HepG2 (cell line): ENCODE measurements at regions not wholly inside any gene's neighbourhood (a gene's known extent, or its start where the extent isn't known, plus 50 kb on each side); places are given as distances from the start of the nearest gene placed in this dataset.

Experiments used
- ATAC-seq: fragments of 200-7000 bp; cut with Tn5 transposase; 3 replicates; pipeline ENCODE4 v1.9.1; 2020; ENCODE audit warnings: mild to moderate bottlenecking, moderate library complexity
- BruUV-seq: library from RNA; stranded (reverse); fragments of 400-500 nt; replicated peaks from 2 replicates; lab custom pipeline; 2021; lab: Mats Ljungman, UMichigan
- CTCF ChIA-PET: fragments of 300-600 bp; formaldehyde crosslinking; extraction: SDS; loops from one replicate; lab custom pipeline; 2021; ENCODE audit warnings: low total read pairs, inconsistent platforms, low intra/inter-chr PET ratio; lab: Yijun Ruan, JAX
- POLR2A ChIA-PET: fragments of 350-600 bp; sonication (Branson Sonifier 250); formaldehyde crosslinking; loops from one replicate; lab custom pipeline; 2020; ENCODE audit warnings: antibody characterized with exemption, inconsistent platforms; lab: Yijun Ruan, JAX
- DNase-seq: peaks from one replicate; pipeline ENCODE4 v3.0.0-alpha.2; 2015; ENCODE audit warnings: low spot score
- FAIRE-seq: peaks from 3 replicates; lab custom pipeline; 2011; peaks lifted over from hg19 to GRCh38; lab: Jason Lieb, UNC
- H2AFZ ChIP-seq: one replicate; pipeline ENCODE4 v1.6.1; 2011; ENCODE audit warnings: low read length, inconsistent platforms
- H3K27ac ChIP-seq: fragments of 300-600 bp; 3 replicates; pipeline ENCODE4 v1.8.0; 2011; ENCODE audit warnings: mixed run types, mild to moderate bottlenecking, mixed read lengths, low read length, inconsistent platforms; ENCODE audit not compliant: insufficient read depth; ENCODE audit errors: extremely low read length
- H3K27me3 ChIP-seq, 2 experiments: fragments of 200-600 bp in 1 of 2; 2 replicates in 1 of 2; 3 replicates in 1 of 2; pipeline versions ENCODE4 v1.6.0 to v1.8.0; 2011; ENCODE audit warnings: low read length in 2 of 2, mild to moderate bottlenecking in 2 of 2, moderate library complexity in 2 of 2, inconsistent platforms in 1 of 2; ENCODE audit not compliant: insufficient read depth in 2 of 2, control insufficient read depth in 1 of 2
- H3K36me3 ChIP-seq, 2 experiments: fragments of 200-600 bp in 1 of 2; replicated peaks in 1 of 2; 2 replicates in 1 of 2; 3 replicates in 1 of 2; pipeline versions ENCODE4 v1.5.1 to v1.8.0; 2011; ENCODE audit warnings: low read length in 2 of 2, inconsistent platforms in 1 of 2; ENCODE audit not compliant: insufficient read depth in 2 of 2, control insufficient read depth in 1 of 2
- H3K4me1 ChIP-seq: 2 replicates; pipeline ENCODE4 v1.5.1; 2012; ENCODE audit warnings: low read length, inconsistent platforms; ENCODE audit not compliant: insufficient read depth
- H3K4me2 ChIP-seq: 2 replicates; pipeline ENCODE4 v1.6.0; 2011; ENCODE audit warnings: low read depth, low read length, inconsistent platforms
- H3K4me3 ChIP-seq, 3 experiments: fragments of 200-600 bp in 1 of 3; sonication (generic), shearing (Covaris generic) in 1 of 3; replicated peaks in 1 of 3; 2 replicates each; pipeline ENCODE4 v1.5.1; 2011 to 2016; ENCODE audit warnings: low read length in 3 of 3, inconsistent platforms in 2 of 3, low read depth in 2 of 3, mild to moderate bottlenecking in 2 of 3, control low read depth in 1 of 3, mixed read lengths in 1 of 3; ENCODE audit not compliant: insufficient read depth in 1 of 3
- H3K79me2 ChIP-seq: one replicate; pipeline ENCODE4 v1.6.1; 2011; ENCODE audit warnings: low read length, inconsistent platforms; ENCODE audit not compliant: insufficient read depth
- H3K9ac ChIP-seq: 2 replicates; pipeline ENCODE4 v1.6.0; 2011; ENCODE audit warnings: mild to moderate bottlenecking, low read depth, low read length, inconsistent platforms; ENCODE audit not compliant: insufficient read depth
- H3K9me3 ChIP-seq: 2 replicates; pipeline ENCODE4 v1.5.1; 2012; ENCODE audit warnings: mild to moderate bottlenecking, low read length
- H4K20me1 ChIP-seq: 2 replicates; pipeline ENCODE4 v1.6.0; 2011; ENCODE audit warnings: inconsistent platforms, mild to moderate bottlenecking, low read length, moderate library complexity; ENCODE audit not compliant: insufficient read depth
- KDM5B ChIP-seq: sonication (generic); formaldehyde crosslinking; IDR thresholded peaks from 2 replicates; pipeline ENCODE4 v1.4.0; 2020; ENCODE audit warnings: missing genetic modification reagents, mild to moderate bottlenecking, borderline replicate concordance
- NR2F2 ChIP-seq: IDR thresholded peaks from 2 replicates; pipeline ENCODE4 v1.6.1; 2012; ENCODE audit warnings: low read depth, inconsistent platforms, borderline replicate concordance
- PLSCR1 ChIP-seq: sonication (generic); formaldehyde crosslinking; IDR thresholded peaks from 2 replicates; pipeline ENCODE4 v1.5.0; 2020; ENCODE audit warnings: missing genetic modification reagents, mild to moderate bottlenecking, borderline replicate concordance
- TP53 ChIP-seq: sonication (generic); formaldehyde crosslinking; conservative IDR thresholded peaks from 2 replicates; pipeline ENCODE4 v1.4.0; 2020; ENCODE audit warnings: missing genetic modification reagents
- ZNF574 ChIP-seq: sonication (generic); formaldehyde crosslinking; IDR thresholded peaks from 2 replicates; pipeline ENCODE4 v1.4.0; 2020; ENCODE audit warnings: missing genetic modification reagents
- ZNF607 ChIP-seq: sonication (generic); formaldehyde crosslinking; IDR thresholded peaks from 2 replicates; pipeline ENCODE4 v1.5.1; 2020; ENCODE audit warnings: missing genetic modification reagents, mild to moderate bottlenecking, borderline replicate concordance
- WGBS: methylation state at CpG from one replicate; pipeline ENCODE4 v1.1.6; 2017; ENCODE audit warnings: low lambda C conversion rate; 5-methylcytosine and 5-hydroxymethylcytosine counted together
- in situ Hi-C: cut with HindIII; loops from 2 replicates; pipeline ENCODE4 v1.10.0; 2017; ENCODE audit warnings: low pct_unique_long_range_greater_than_20kb; ENCODE audit not compliant: extremely low pct_ligation_motif_present
- intact Hi-C: fragments of 100-400 bp; cut with micrococcal nuclease; formaldehyde crosslinking; loops from one replicate; pipeline ENCODE4 v1.10.0; 2022; ENCODE audit not compliant: unreplicated experiment

- ChIA-PET POLR2A (no interaction called here), CTCF (no interaction called here)
- intact Hi-C loops = no loop called here
- no peak overlapping the region for H3K4me3 ChIP-seq
- H3K4me1 ChIP-seq = no peaks in the 10 kb centered on the region
- DNase-seq (no peak), FAIRE-seq (no peak)
- H3K4me2 ChIP-seq = no peak overlapping the region
- peaks cover 0 to 1% of the 10 kb centered on the region in 2 experiments; a peak in 2 of 5 replicates for H3K27me3 ChIP-seq
- in situ Hi-C loops = no loop called here
- no peaks in the 10 kb centered on the region for H3K79me2 ChIP-seq
- WGBS = 1% methylated on average over 3 of the region's 5 CpGs
- H3K9me3 ChIP-seq = no peaks in the 10 kb centered on the region
- H2AFZ ChIP-seq = no peak overlapping the region
- H3K36me3 ChIP-seq = no peaks in the 10 kb centered on the region
- no peak for TF ChIP-seq TP53 (CRISPR knock-in tag)
- TF ChIP-seq ZNF574 (CRISPR knock-in tag) = no peak
- TF ChIP-seq PLSCR1 = no peak
- TF ChIP-seq ZNF607 = no peak
- TF ChIP-seq KDM5B (CRISPR knock-in tag) = no peak
- TF ChIP-seq NR2F2 = no peak
- TF ChIP-seq, all 625 proteins: peak for 0
- Histone ChIP-seq H3K9ac (no peak overlapping the region), H4K20me1 (no peaks in the 10 kb centered on the region), H3K27ac (no peak overlapping the region)
- no peak for ATAC-seq
- BruUV-seq = no TSS peak
Measured at GRCh38 chr1:37158113-37158749, 123.9 kb upstream of the GRIK3 start.
